ENCODE measurements at regions not wholly inside any gene's neighbourhood (a gene's known extent, or its start where the extent isn't known, plus 50 kb on each side); places are given as distances from the start of the nearest gene placed in this dataset.

DNA sequence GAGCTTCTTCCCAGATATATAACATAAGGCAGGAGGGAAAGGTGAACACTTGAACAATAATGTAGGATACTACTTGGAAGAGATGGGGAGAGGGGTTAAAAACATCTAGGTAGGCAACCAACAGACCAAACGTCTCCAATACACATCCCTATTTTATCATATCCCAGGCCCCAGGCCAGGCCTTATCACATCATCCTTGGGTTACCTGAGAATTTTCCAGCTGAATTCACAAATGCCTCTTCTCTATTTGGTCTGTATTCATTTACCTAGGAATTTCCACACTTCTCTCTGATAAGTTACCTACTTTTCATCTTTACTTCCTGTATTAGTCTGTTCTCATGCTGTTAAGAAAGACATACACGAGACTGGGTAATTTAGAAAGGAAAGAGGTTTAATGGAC is 141.9 kb upstream of the C1orf21 start:
- Histone ChIP-seq H3K27me3 (no peaks in the 10 kb centered on the region), H3K27ac (no peak overlapping the region), H3K4me3 (no peak overlapping the region), H3K4me1 (replicated peaks in 1 of 2) (peaks cover 0 to 12% of the 10 kb centered on the region in 2 donors), H3K36me3 (replicated peaks in 1 of 2) (no peaks in the 10 kb centered on the region), H3K9me3 (replicated peaks in 1 of 3) (no peaks in the 10 kb centered on the region)
- TF ChIP-seq, protein P1, sequence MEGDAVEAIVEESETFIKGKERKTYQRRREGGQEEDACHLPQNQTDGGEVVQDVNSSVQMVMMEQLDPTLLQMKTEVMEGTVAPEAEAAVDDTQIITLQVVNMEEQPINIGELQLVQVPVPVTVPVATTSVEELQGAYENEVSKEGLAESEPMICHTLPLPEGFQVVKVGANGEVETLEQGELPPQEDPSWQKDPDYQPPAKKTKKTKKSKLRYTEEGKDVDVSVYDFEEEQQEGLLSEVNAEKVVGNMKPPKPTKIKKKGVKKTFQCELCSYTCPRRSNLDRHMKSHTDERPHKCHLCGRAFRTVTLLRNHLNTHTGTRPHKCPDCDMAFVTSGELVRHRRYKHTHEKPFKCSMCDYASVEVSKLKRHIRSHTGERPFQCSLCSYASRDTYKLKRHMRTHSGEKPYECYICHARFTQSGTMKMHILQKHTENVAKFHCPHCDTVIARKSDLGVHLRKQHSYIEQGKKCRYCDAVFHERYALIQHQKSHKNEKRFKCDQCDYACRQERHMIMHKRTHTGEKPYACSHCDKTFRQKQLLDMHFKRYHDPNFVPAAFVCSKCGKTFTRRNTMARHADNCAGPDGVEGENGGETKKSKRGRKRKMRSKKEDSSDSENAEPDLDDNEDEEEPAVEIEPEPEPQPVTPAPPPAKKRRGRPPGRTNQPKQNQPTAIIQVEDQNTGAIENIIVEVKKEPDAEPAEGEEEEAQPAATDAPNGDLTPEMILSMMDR (IDR thresholded peaks at IDR 0.05), result no peak
- no peak for TF ChIP-seq POLR2A (IDR thresholded peaks at IDR 0.05)
- DNase-seq, result no peak
- intact Hi-C loops (cut with DNase I), result loop anchor here in 1 of 2 donors (10.0 kb wide), 1 partner anchor 440 kb away; no protein-coding TSS in a partner anchor
- 87 to 91% (median 88%) methylated on average over 2 of the region's 2 CpGs for WGBS, 4 donors

DNA sequence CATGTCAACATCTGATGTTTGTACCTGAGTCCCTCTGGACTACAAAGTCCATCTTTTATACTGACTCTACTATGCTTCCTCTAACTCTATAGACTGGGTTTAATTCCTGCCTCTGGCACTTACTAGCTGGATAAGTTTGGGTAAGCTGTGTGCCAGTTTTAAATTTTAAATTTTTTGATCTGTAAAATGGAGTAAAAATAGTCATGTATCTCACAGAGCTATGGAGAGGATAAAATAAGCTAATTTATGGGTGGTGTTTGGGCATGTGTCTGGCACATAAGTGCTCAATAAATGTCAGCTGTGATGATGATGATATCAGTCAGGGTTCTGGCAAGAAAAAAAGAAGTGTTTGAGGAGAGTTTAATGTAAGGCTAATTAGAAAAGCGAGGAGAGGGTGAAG is 139.2 kb upstream of the C1orf21 start:
- no peak overlapping the region for H3K4me3 ChIP-seq
- no peak for DNase-seq
- no peaks in the 10 kb centered on the region for H3K27me3 ChIP-seq
- WGBS, 4 donors, result 75 to 90% (median 77%) methylated on average over 1 of the region's 1 CpG
- no peaks in the 10 kb centered on the region for H3K36me3 ChIP-seq (replicated peaks in 1 of 2)
- H3K4me1 ChIP-seq (replicated peaks in 1 of 2), result peaks cover 0 to 3% of the 10 kb centered on the region in 2 donors
- H3K27ac ChIP-seq, result no peak overlapping the region
- TF ChIP-seq, protein P1 (IDR thresholded peaks at IDR 0.05), result no peak
- TF ChIP-seq POLR2A (IDR thresholded peaks at IDR 0.05), result no peak
- no peaks in the 10 kb centered on the region for H3K9me3 ChIP-seq (replicated peaks in 1 of 3)
- intact Hi-C loops (cut with DNase I), result loop anchor here in 1 of 2 donors (10.0 kb wide), 1 partner anchor 437 kb away; no protein-coding TSS in a partner anchor

DNA sequence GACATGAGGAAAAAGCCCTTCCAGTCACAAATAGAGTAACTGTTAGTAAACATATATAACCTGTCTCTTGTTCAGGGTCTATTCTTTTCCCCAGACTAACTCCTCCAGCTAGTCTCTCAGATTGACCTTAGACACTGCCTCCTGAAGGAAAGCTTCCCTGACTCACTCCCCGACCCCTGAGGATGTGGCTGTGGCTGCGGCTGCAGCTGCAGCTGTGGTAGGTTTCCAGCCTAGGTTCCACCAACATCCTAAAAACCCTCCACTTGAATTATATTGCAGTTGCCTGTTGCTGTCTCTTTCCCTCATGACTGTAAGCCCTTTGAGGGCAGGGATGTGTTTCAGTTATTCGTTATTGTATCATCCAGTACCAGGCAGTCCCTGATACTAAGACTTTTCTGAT is 132.9 kb upstream of the C1orf21 start:
- no peaks in the 10 kb centered on the region for H3K36me3 ChIP-seq (replicated peaks in 1 of 2)
- DNase-seq, result no peak
- WGBS, 4 donors, result 91 to 100% (median 94%) methylated on average over 3 of the region's 3 CpGs
- peaks cover 0 to 6% of the 10 kb centered on the region in 2 donors for H3K4me1 ChIP-seq (replicated peaks in 1 of 2)
- H3K27me3 ChIP-seq, result no peaks in the 10 kb centered on the region
- no peak overlapping the region for H3K4me3 ChIP-seq
- H3K9me3 ChIP-seq (replicated peaks in 1 of 3), result no peaks in the 10 kb centered on the region
- TF ChIP-seq POLR2A (IDR thresholded peaks at IDR 0.05), result no peak
- TF ChIP-seq, protein P1 (IDR thresholded peaks at IDR 0.05), result no peak
- intact Hi-C loops (cut with DNase I), result no loop called here
- no peak overlapping the region for H3K27ac ChIP-seq

DNA sequence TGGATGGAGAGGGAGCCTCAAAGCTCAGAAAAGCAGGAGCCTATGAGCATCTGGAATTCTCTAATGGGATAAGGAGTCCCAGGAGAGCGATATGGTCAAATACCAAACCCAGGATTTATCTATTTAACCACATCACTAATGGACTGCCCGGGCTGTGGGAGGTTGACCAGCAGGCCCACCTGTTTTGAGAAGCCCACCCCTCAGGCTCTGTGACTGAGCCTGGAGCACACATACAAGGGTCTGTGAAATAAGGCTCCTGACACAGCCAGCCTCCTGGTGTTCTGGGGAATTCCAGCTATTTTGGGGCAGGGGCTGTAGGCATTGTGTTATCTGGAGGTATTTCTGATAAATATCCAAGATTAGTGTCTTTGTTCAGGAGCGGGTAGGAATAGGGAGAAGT is 132.0 kb upstream of the C1orf21 start:
- WGBS, 4 donors, result 90 to 100% (median 92%) methylated on average over 3 of the region's 3 CpGs

More for the DNA sequence above, 132.0 kb upstream of the C1orf21 start:
- Histone ChIP-seq H3K9me3 (replicated peaks in 1 of 3) (no peaks in the 10 kb centered on the region), H3K27me3 (no peaks in the 10 kb centered on the region), H3K36me3 (replicated peaks in 1 of 2) (no peaks in the 10 kb centered on the region), H3K4me3 (no peak overlapping the region), H3K4me1 (replicated peaks in 1 of 2) (peaks cover 0 to 6% of the 10 kb centered on the region in 2 donors), H3K27ac (no peak overlapping the region)
- no peak for DNase-seq
- intact Hi-C loops (cut with DNase I), result no loop called here
- TF ChIP-seq, protein P1 (IDR thresholded peaks at IDR 0.05), result no peak
- no peak for TF ChIP-seq POLR2A (IDR thresholded peaks at IDR 0.05)
